Hematopoietic multipotent progenitor cell treated with erythropoietin and hydrocortisone succinate and interleukin-3 and kit ligand, for 15 days (in vitro differentiated cells): ENCODE measurements at regions not wholly inside any gene's neighbourhood (a gene's known extent, or its start where the extent isn't known, plus 50 kb on each side); places are given as distances from the start of the nearest gene placed in this dataset.

Experiments used
- DNase-seq: peaks from one replicate; pipeline ENCODE4 v3.0.0-alpha.2; 2015; ENCODE audit warnings: low spot score

DNA sequence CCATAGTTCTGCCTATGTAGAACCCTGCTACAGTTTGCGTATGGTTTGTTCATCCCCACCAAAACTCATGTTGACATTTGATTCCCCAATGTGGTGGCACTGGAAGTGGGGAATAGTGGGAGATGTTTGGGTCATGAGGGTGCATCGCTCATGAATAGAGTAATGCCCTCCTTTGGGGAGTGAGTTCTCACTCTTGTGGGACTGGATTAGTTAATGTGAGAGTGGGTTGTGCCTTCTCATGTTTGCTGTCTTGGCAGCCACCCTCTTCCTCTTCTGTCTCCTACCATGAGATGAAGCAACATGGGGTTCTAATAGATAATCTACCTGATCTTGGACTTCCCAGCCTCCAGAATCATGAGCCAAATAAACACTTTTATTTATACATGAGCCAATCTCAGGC lies 237.2 kb upstream of the APCDD1 start:
- DNase-seq, result no peak

DNA sequence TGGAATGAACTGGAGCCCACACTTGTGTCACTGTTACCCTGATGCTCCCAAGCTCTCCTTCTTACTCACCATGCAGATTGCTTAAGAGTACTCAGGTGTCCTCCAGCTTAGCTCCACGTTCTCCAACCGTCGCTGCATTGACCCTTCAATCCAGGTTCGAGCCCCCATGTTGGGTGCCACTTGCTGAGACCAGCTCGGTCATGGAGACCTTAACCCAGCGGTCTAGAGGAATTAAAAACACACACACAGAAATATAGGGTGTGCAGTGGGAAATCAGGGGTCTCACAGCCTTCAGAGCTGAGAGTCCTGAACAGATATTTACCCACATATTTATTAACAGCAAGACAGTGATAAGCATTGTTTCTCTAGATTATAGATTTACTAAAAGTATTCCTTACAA lies 229.1 kb upstream of the APCDD1 start:
- no peak for DNase-seq

DNA sequence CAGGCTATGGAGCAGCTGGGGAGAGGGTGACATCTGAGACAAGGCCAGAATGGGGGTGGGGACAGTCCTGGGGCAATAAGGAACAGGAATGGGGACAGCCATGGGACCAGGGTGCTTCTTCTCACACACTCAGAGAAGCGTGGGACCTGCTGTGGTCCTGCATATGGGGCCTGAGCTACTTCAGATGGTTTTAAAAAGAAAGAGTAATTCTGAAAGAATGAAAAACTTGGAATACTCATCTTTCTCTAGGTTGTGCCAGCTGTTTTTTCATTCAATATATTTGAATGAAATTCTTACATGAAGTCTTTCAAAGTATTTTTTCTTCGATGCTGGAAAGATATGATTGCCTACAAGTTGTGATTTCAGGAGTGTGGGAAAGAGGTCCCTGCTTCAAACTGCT lies 227.5 kb upstream of the APCDD1 start:
- no peak for DNase-seq

DNA sequence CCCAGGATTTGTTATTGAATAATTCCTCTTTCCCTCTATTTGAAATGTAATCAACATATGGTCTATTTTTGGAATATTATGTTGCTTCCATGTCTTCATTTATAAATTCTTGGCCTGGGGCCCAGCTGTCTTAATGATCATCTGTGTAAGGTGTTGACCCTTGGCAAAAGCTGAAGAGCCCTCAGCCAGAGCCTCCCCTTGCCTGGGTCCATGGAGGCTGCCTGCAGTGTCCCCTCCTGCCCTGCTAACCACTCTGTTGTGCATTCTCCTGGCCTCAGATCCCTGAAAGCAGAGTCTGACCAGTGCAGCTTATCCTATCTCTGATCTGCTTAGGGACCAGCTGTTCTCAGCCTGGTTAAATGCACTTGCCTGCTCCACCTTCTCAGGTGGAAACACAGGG lies 226.1 kb upstream of the APCDD1 start:
- DNase-seq, result no peak

DNA sequence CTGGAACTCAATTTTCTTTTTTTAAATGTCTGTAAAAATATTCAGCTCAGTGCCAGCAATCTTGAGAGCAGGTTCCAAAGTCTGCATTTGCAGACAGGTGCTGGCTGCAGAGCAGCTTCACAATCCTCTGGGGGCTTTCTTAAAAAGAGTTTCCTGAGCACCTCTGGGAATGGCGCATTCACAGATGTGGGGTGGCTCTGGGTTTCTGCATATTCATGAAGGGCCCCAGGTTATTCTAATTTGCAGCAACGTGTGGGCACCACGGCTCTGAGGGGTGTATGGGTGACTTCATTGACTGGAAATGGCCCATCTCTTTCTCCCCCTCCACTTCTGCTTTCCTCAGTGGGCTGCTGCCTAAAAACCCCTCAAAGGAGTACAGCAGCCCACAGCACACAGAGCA lies 225.0 kb upstream of the APCDD1 start:
- DNase-seq, result no peak

DNA sequence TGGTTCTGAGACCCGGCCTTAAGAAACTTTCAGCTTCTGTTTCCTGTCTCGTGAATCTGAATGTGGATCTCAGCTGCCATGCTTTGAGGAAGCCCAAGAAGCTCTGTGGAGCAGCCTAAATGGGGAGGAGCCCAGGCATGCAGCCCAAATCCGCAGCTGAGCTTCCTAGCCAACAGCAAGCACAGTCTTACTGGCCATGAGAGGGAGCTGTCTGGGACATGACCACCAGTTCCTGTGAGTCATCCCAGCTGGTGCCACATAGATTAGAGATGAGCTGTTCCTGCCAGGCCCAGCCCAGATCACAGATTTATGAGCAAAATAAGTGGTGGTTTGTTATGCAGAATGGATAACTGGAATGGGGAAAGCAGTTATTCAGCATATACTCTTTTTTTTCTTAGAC lies 224.4 kb upstream of the APCDD1 start:
- DNase-seq, result peak; percentile 20

DNA sequence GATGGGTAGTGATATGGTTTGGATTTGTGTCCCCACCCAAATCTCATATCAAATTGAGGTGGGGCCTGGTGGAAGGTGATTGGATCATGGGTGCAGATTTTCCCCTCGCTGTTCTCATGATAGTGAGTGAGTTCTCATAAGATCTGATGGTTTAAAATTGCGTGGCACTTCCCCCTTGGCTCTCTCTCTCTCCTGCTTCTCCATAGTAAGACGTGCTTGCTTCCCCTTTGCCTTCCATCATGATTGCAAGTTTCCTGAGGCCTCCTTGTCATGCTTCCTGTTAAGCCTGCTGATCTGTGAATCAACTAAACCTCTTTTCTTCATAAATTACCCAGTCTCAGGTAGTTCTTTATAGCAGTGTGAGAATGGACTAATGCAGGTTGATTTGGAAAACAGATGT lies 223.2 kb upstream of the APCDD1 start:
- DNase-seq, result no peak

DNA sequence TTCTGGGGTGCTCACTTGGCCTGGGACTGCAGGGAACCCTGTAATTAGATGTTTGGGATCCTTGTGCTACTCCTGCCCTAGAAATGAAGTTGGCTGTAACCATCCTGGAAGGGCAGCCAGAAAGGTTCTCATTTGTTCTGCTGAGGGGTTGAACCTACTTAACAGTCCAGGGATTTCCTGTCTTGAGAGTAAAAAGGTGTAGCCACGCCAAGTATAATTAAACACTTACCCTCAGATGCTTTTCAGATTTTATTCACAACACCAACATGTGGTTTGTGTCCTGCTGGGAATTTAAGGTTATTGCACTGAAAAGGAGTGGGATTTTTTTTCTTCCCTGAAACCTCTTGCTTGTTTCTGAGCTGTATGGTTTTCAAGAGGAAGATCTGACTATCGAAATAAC lies 222.4 kb upstream of the APCDD1 start:
- DNase-seq, result no peak

DNA sequence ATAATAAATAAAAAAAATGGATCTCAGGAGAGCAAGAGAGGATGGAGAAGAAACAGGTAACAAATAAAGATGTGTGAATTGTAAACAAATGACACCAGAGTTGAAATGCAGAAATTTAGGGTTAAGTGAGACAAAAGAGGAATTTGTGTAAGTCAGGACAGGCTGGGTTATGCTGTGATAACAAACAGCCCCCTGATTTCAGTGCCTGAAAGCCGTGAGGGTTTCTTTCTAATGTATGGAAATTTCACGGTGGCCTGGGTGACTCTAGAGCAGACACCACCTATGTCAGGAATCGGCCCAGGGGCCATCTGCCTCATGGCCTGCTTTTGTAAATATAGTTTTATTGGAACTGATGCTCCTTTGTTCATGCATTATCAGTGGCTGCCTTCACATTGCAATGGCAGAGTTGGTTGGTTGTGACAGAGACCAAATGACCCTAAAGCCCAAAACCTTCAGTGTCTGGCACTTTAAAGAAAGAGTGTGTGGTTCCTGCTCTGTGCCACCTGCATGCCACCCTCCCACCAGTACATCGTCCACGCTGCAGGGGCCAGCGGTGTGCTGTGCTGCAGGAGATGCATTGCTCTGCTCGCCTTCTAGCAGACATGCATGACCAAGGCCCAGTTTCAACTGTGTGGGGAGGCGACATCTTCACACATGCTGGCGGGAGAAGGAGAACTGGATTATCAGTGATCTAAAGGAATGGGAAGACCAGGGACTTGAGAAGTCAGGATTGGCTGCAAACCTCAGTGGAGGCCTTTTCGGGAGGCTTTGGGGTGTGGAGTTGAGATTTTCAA lies 221.2 kb upstream of the APCDD1 start:
- no peak for DNase-seq

DNA sequence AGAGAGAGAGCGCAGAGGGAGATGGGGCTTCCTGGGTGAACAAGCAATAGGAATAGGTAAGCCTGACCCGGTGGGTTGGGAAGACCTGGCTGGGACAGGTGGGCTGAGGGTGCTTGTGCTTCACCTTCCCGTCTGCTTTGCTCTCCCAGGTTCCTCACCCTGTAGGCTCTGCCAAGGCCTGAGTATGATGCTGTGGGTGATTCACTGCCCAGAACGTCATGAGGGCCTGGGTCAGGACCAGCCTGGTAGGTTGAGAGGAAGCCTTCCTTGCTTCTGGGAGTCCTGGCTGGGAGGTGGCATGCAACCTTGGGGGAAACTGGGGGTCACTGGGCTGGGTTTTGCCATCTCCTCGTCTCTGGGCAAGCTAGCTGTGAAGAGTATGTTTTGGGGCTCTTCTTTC lies 220.2 kb upstream of the APCDD1 start:
- no peak for DNase-seq

DNA sequence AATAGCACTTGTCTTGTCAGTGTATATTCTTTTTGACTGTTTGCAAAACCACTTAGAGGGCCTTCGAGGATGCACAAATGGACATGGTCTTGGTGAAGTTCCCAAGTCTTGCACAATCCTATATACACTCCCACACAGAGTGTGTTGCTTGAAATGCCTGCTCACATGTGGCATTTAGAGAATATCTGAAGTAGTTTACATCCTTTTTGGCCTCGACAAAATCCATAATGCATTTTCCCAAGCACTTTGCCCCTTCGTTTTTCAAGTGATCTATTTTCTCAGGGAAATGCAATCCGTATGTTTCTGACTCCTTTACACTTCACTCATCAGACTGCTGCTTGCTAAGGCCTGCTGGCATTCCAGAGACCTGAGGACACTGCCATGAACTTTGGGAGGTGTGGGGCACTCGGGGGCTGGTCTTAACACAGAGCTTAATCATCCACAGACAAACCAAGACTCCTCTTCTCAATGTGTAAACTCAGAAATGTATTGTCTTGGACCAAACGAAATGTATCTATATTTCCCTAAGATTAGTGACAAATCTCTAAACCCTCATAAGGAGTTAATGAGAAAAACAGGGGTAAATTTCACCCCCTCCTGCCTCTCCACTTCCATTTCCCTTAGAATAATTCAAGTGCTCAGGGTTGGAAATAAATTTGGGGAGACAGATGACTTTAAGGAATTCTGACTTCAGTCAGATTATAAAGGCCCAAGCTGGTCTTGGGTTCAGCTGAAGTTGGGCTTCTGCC lies 219.3 kb upstream of the APCDD1 start:
- no peak for DNase-seq

DNA sequence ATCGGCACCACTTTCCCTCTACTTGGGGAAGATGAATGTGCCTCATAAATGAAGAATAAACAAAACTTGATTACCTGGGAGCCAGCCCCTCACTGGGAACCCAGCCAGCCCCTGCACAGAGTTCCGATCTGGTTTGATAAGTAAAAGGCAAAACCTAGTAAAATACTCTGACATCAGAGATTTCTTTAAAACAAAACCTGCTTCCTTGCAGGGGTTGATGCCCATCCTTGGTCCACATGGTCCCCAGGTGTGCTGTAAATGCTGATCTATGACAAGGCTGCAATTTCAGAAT lies 218.8 kb upstream of the APCDD1 start:
- DNase-seq, result no peak

DNA sequence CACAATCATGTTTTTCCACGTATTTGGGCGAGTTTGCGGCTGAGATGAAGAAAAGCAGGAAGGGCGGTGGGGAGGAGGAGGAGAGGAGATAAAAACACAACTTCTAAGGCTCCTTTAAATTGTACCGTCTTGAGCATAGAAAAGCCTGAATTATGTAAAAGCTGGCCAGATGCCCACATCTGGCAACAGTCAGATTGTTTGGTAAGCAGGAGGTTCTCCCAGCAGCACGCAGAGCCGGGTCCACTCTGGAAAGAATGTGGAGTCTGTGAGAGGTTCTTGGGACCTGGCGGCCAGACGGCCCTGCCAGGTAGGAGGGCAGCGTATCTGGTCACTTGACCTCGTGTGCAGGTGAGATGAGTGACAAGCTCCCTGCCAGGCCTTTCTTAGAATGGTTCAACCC lies 215.3 kb upstream of the APCDD1 start:
- DNase-seq, result peak; percentile 28

DNA sequence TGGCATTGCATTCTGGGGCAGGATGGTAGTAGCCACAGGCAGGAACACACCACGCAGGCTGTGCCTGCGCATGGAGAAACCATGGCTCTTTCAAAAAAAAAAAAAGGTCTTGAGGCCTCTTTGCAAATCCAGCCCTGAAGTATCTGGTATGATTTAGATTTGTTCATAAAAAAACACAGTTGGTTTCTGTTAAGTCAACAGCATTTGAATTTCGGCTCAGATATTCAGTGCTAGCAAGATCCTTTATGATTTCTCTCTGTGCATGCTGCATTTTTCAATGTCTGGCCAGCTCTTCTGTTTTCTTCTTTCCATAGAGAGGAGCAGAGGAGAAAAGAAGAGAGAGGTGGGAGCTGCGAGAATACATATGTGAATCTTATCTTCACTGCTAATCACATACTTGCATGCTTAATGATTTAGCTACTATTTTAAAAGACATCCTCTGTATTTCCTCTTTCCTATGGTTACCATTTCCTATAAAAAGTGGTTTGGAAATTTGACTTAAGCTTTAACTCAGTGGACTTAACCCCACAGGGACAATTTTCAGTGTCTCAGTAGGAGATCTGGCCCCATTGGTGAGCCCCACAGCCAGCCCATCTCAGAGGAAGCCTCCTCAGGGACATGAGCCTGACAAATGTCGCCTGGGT lies 214.3 kb upstream of the APCDD1 start:
- DNase-seq, result no peak

DNA sequence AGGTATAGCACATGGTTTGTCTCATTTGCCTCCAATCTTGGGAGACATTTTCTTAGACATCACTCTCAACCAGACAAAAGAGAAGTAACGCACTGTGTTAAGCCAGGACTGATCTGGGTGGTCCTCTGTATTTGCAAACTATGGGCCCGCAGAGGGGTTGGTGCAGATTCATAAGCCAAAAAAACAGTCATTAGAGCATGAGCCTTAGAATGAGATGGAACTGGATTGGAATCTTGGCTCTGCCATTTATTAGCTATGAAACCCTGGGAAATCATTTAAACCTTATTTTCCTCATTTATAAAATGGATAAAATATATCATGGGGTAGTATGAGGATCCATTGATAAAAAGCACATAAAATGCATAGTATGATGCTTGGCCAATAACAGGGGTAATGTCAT lies 213.5 kb upstream of the APCDD1 start:
- DNase-seq, result no peak

DNA sequence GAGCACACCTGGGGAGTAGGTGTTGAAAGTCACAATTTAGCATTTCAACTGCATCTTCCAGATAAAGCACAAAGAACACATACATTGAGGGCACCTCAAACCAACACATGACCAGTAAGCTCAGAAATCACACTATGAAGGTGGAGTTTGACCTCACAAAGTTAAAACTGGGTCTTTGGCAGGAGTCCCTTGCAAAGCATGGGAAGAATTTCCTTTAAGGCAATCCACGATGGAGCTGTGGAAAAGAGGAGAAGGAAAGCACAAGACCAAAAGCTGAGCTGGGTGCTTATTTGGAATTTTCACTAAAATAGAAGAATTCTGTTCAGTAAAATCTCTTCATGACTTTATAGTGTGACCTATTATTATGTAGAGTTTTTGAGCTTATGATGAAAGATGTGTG lies 212.9 kb upstream of the APCDD1 start:
- no peak for DNase-seq

DNA sequence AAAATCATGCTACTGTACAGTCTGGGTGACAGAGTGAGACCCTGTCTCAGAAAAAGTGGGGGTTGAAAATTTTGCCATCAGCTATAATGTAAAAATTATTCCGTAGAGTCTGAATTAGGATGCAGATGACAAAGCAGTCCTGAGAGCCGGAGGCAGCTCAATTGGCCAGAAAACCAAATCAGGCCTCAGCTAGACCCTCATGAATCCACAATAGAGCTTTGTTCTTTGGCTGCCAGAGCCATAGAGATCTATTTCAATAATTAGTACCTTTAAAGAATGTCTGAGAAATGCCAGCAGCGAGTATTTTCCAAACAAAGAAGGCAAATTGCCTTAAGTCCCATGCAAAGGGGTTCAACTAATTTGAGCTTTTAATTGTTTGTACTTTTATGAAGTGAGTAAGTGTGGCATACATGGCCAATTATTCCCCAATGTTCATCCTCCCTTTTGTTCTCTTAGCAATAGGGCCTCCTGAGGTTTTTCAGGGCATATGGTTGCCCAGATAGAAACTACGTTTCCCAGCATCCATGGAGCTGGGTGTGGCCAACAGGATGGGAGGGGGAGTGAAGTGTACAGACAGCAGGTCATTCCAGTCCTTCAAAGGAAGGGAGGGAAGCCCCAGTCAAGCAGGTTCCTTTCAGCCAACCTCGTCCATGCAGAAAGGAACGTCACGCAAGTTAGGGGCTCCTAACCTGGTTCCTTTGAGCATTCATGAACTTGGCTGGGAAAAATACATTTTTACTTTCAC lies 211.3 kb upstream of the APCDD1 start:
- DNase-seq, result peak; percentile 28

DNA sequence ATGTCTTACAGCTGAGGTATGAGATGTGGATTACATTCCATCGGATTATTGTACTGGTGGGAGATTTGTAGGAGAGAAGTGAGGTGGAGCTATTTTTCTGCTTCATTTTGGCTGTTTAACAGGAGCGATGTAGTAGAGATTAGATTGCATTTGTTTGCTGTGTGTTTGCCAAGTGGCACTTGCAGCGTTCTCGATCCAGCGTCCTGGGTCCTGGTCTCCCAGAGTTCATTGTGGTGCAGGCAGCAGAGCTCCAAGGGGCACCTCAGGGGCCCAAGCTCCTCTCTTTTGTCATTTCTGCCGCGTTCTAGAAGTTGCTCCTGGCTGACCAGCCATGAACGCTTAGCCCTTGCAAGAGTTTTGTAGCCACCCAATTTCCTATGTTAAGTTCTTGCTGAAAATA lies 210.1 kb upstream of the APCDD1 start:
- DNase-seq, result no peak

DNA sequence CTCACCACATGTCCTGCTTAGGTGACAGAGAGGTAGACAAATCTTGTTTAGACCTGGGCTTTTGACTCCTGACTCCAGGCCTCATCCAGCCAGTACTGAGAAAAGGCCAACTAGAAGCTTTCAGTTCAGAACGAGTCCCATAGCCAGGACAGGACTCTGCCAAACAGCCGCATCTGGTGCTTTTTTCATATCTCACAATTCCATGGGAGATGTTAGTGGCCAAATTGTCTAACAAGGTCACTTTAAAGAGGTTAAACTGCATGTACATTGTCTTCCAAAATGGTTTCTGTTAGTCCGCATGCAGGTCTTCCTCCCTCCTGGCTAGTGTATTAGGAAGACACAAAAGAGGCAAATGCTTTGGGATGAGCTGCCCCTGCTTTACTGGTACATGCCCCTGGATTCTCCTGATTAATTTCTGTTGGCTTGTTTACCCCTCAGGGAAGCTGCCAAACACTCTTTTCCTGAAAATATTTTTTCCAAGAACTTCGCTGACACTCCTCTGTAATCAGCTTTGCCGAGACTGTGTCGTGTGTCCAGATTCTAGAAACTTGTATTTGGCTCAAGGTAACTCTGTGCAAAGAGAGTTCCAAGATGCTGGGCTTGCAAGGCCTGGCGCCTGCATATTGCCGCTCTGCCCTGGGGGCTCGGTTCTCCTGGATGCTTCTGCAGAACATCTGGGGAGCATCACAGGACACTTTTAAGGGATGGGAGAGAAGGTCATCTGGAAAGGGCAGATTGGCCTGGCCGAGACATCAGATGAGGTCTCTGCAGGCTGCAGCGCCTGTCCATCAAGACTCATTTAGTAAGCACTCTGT lies 209.2 kb upstream of the APCDD1 start:
- no peak for DNase-seq

DNA sequence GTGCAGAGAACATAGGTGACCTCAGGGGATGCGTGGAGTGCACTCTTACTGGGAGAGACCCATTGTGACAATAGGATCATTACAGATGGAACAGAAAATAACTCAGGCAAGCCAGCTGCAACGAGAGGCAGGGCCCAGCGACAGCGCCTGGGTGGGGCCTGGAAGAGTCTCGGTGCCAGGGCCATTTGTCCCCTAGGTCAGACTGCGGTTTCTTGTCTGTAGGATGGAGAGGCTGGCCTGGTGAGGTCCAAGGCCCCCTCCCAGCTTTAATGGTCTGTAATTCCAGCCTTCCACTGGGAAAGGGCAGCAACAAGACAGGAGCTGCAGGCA lies 208.6 kb upstream of the APCDD1 start:
- peak; percentile 13 for DNase-seq

DNA sequence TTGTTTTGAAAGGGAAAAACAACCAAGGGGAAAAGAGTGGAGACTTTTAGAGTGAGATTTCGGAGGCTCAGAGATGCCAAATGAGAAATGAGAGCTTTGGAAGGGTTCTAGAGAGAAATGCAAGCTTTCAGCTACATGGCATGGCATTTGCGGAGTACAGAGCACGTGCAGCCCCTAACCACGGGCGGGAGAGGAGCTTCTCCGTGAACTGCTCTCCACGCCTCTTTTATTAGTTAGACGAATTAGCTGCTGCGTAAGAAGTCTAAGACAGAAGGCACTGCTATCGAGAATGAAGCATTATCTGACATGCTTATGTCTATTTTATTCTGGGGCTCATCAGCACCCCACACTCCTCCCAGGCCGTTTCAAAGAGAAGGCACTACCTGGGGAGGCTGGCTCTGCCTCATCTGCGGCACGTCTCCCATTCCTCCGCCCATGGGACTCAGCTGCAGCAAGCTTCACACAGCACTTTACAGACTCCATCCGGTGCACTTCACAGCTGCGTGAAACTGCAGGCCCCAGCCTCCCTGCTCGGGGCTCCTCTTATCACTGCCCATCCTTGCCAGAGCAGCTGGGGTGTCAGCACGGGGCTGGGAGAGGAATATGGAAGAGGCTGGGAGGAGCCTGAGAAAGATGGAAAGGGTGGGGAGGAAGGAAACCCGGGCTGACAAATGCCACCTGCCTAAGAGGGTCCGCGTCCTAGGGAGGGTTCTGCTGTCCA lies 207.3 kb upstream of the APCDD1 start:
- peak; percentile 50 for DNase-seq

DNA sequence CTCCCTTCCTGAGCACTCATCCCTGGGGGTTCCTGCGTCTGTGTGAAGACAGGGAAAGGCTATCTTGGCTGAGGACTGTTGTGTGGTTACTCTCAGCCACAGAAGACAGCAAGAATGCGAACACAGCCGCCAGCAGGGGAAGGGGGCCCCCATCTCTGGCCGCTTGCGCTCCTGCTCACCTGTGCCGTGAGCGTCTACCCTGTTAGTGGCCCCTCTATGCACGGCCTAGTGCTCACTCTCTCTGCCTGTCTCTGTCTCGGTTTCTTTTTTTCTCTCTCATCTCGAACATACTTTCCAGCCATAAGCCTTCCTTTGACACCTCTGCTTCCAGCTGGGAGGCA lies 206.7 kb upstream of the APCDD1 start:
- DNase-seq, result no peak
